Panc1 (cell line): ENCODE measurements at regions not wholly inside any gene's neighbourhood (a gene's known extent, or its start where the extent isn't known, plus 50 kb on each side); places are given as distances from the start of the nearest gene placed in this dataset.

Experiments used
- ATAC-seq: fragments of 200-7000 bp; cut with Tn5 transposase; 2 replicates; pipeline ENCODE4 v1.9.1; 2020; ENCODE audit warnings: mild to moderate bottlenecking, moderate library complexity
- BruUV-seq: library from RNA; stranded (reverse); fragments of 400-500 nt; replicated peaks from 2 replicates; lab custom pipeline; 2021; lab: Mats Ljungman, UMichigan
- CTCF ChIA-PET: fragments of 300-600 bp; sonication (Branson Sonifier 250); formaldehyde crosslinking; loops from one replicate; lab custom pipeline; 2022; ENCODE audit warnings: antibody characterized with exemption; lab: Charles Lee
- POLR2A ChIA-PET: fragments of 300-600 bp; sonication (Branson Sonifier 250); formaldehyde crosslinking; loops from one replicate; lab custom pipeline; 2022; ENCODE audit warnings: antibody characterized with exemption; lab: Charles Lee
- DNase-seq: peaks from one replicate; pipeline ENCODE4 v3.0.0-alpha.2; 2010; ENCODE audit warnings: low read depth, low spot score
- H3K27ac ChIP-seq: 2 replicates; pipeline ENCODE4 v1.5.1; 2011; ENCODE audit warnings: mild to moderate bottlenecking, low read length, inconsistent platforms
- H3K27me3 ChIP-seq: fragments of 200-500 bp; sonication (Bioruptor generic); 2 replicates; pipeline ENCODE4 v1.6.0; 2014; ENCODE audit warnings: low read length, inconsistent platforms; ENCODE audit not compliant: control insufficient read depth, insufficient read depth
- H3K36me3 ChIP-seq: fragments of 200-500 bp; sonication (Bioruptor generic); 2 replicates; pipeline ENCODE4 v1.5.1; 2014; ENCODE audit warnings: inconsistent platforms, mild to moderate bottlenecking, low read length, moderate library complexity; ENCODE audit not compliant: control insufficient read depth, insufficient read depth
- H3K4me1 ChIP-seq: 2 replicates; pipeline ENCODE4 v1.5.1; 2011; ENCODE audit warnings: inconsistent platforms, mild to moderate bottlenecking, low read length, moderate library complexity; ENCODE audit not compliant: control insufficient read depth, insufficient read depth
- H3K4me3 ChIP-seq, 2 experiments: 2 replicates each; pipeline ENCODE4 v1.5.1; 2011 to 2012; ENCODE audit warnings: low read depth in 2 of 2, low read length in 2 of 2, mild to moderate bottlenecking in 2 of 2, inconsistent platforms in 1 of 2, moderate library complexity in 1 of 2
- H3K9me3 ChIP-seq: fragments of 200-500 bp; sonication (Bioruptor generic); 2 replicates; pipeline ENCODE4 v1.5.1; 2014; ENCODE audit warnings: low read depth, mild to moderate bottlenecking, inconsistent platforms, low read length, moderate library complexity; ENCODE audit not compliant: control insufficient read depth, insufficient read depth
- POLR2AphosphoS5 ChIP-seq: IDR thresholded peaks from 2 replicates; pipeline ENCODE4 v1.6.1; 2012; ENCODE audit warnings: mild to moderate bottlenecking, low read depth, low read length, moderate library complexity
- SIN3A ChIP-seq: IDR thresholded peaks from 2 replicates; pipeline ENCODE4 v1.6.1; 2012; ENCODE audit warnings: low read depth, mild to moderate bottlenecking, low read length, moderate library complexity, borderline replicate concordance; ENCODE audit not compliant: insufficient read depth
- TCF7L2 ChIP-seq: IDR thresholded peaks from 2 replicates; pipeline ENCODE4 v1.6.1; 2011; ENCODE audit warnings: mild to moderate bottlenecking, low read depth, low read length, inconsistent platforms
- in situ Hi-C: cut with HindIII; loops from 2 replicates; pipeline ENCODE4 v1.10.0; 2016; ENCODE audit warnings: low sequenced_read_pairs, low pct_unique_long_range_greater_than_20kb
- intact Hi-C: fragments of 100-400 bp; cut with micrococcal nuclease; formaldehyde crosslinking; loops from one replicate; pipeline ENCODE4 v1.10.0; 2022; ENCODE audit not compliant: unreplicated experiment
- TF ChIP-seq, protein P1 (sequence below): fragments of 450-650 bp; IDR thresholded peaks from 2 replicates; pipeline ENCODE4 v1.5.1; 2017; ENCODE audit warnings: mild to moderate bottlenecking
- TF ChIP-seq, protein P2 (sequence below), 2 experiments: IDR thresholded peaks; 2 replicates each; pipeline ENCODE4 v1.6.1; 2011 to 2012; ENCODE audit warnings: low read depth in 2 of 2, control low read depth in 1 of 2, low read length in 1 of 2, mild to moderate bottlenecking in 1 of 2, moderate library complexity in 1 of 2; ENCODE audit not compliant: insufficient read depth in 1 of 2

DNA sequence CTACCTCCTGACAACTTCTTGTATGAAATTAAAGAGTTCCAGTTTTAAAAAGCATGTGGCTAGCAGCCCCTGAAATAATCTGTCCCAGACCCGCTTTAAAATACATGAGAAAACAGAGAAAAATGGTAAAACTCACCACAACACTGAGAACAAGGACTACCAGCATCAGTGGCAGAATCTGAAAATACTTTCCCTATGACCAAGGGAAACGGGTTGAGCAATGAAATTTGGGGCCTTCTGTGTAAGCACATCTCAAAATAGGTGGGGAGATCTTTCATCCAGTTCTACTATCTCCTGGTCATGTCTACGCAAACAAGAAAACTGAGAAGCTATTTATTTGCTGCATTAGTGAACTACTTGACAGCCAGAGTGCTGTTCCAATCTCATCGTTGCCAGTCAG is 172.3 kb downstream of the LNPK start:
- Histone ChIP-seq H3K9me3 (no peaks in the 10 kb centered on the region), H3K4me1 (no peaks in the 10 kb centered on the region), H3K27ac (no peak overlapping the region), H3K36me3 (no peaks in the 10 kb centered on the region), H3K27me3 (no peaks in the 10 kb centered on the region), H3K4me3 (no peak overlapping the region)
- in situ Hi-C loops: no loop called here
- intact Hi-C loops: no loop called here
- TF ChIP-seq TCF7L2: no peak
- TF ChIP-seq POLR2AphosphoS5: no peak
- TF ChIP-seq, protein P1, sequence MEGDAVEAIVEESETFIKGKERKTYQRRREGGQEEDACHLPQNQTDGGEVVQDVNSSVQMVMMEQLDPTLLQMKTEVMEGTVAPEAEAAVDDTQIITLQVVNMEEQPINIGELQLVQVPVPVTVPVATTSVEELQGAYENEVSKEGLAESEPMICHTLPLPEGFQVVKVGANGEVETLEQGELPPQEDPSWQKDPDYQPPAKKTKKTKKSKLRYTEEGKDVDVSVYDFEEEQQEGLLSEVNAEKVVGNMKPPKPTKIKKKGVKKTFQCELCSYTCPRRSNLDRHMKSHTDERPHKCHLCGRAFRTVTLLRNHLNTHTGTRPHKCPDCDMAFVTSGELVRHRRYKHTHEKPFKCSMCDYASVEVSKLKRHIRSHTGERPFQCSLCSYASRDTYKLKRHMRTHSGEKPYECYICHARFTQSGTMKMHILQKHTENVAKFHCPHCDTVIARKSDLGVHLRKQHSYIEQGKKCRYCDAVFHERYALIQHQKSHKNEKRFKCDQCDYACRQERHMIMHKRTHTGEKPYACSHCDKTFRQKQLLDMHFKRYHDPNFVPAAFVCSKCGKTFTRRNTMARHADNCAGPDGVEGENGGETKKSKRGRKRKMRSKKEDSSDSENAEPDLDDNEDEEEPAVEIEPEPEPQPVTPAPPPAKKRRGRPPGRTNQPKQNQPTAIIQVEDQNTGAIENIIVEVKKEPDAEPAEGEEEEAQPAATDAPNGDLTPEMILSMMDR: no peak
- no peak for TF ChIP-seq SIN3A
- TF ChIP-seq, protein P2, sequence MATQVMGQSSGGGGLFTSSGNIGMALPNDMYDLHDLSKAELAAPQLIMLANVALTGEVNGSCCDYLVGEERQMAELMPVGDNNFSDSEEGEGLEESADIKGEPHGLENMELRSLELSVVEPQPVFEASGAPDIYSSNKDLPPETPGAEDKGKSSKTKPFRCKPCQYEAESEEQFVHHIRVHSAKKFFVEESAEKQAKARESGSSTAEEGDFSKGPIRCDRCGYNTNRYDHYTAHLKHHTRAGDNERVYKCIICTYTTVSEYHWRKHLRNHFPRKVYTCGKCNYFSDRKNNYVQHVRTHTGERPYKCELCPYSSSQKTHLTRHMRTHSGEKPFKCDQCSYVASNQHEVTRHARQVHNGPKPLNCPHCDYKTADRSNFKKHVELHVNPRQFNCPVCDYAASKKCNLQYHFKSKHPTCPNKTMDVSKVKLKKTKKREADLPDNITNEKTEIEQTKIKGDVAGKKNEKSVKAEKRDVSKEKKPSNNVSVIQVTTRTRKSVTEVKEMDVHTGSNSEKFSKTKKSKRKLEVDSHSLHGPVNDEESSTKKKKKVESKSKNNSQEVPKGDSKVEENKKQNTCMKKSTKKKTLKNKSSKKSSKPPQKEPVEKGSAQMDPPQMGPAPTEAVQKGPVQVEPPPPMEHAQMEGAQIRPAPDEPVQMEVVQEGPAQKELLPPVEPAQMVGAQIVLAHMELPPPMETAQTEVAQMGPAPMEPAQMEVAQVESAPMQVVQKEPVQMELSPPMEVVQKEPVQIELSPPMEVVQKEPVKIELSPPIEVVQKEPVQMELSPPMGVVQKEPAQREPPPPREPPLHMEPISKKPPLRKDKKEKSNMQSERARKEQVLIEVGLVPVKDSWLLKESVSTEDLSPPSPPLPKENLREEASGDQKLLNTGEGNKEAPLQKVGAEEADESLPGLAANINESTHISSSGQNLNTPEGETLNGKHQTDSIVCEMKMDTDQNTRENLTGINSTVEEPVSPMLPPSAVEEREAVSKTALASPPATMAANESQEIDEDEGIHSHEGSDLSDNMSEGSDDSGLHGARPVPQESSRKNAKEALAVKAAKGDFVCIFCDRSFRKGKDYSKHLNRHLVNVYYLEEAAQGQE (IDR thresholded peaks at IDR 0.05; ENCODE audit: insufficient read depth in 1 of 2, low read depth in 2 of 2, low read length in 1 of 2): no peak
- POLR2A ChIA-PET: no interaction called here
- ATAC-seq: no peak
- no TSS peak for BruUV-seq
- DNase-seq: no peak
- CTCF ChIA-PET: no interaction called here

DNA sequence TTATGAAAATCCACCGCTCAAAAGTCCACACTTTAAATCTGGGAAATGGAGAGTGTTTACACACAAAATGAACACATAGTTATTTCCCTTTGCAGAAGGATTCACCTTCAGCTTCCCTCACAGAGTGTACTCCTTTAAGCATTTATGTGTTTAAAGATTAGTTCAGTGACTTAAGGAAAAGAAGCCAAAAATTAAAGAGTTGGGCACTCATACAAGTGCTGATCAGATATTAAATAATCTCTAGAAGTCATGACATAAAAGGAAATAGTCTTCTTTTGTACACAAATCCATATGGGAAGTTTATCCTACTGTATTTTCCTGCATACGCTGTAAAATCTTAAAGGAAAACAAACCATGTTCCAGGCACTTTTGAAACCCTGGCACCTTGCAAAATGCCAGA is 174.2 kb downstream of the LNPK start:
- H3K27ac ChIP-seq: no peak overlapping the region
- BruUV-seq: no TSS peak
- no peaks in the 10 kb centered on the region for H3K36me3 ChIP-seq
- H3K9me3 ChIP-seq: no peaks in the 10 kb centered on the region
- no peaks in the 10 kb centered on the region for H3K4me1 ChIP-seq
- in situ Hi-C loops: no loop called here
- POLR2A ChIA-PET: no interaction called here
- intact Hi-C loops: no loop called here
- H3K4me3 ChIP-seq: no peak overlapping the region
- no peaks in the 10 kb centered on the region for H3K27me3 ChIP-seq
- no peak for DNase-seq
- no peak for ATAC-seq
- CTCF ChIA-PET: no interaction called here
- TF ChIP-seq, protein P1: no peak
- TF ChIP-seq TCF7L2: no peak

DNA sequence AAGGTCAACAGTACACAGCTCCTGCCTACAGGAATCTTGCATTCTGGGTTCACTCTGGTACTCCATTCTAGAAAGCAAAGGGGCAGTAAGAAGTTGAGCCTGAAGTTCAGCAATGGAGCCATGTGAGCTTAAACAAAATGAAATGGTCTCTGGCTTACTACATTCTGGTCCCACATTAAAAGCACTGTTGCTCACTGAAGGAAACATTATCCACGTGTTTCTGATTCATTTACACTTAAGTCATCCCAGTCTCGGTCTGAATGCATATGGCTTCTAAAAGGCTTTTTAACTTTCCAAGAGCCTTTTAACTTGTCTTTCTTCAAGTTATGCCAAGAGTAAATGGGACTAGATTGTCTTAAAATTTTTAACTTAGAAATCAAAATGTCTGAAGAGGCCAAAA is 177.8 kb downstream of the LNPK start:
- no peaks in the 10 kb centered on the region for H3K27me3 ChIP-seq
- TF ChIP-seq SIN3A (no peak), POLR2AphosphoS5 (no peak), TCF7L2 (no peak)
- TF ChIP-seq, protein P1: no peak
- TF ChIP-seq, protein P2 (IDR thresholded peaks at IDR 0.05; ENCODE audit: insufficient read depth in 1 of 2, low read depth in 2 of 2, low read length in 1 of 2): no peak
- H3K4me3 ChIP-seq: no peak overlapping the region
- in situ Hi-C loops (no loop called here), intact Hi-C loops (no loop called here)
- DNase-seq: no peak
- no peaks in the 10 kb centered on the region for H3K9me3 ChIP-seq
- no TSS peak for BruUV-seq
- H3K36me3 ChIP-seq: no peaks in the 10 kb centered on the region
- CTCF ChIA-PET: no interaction called here
- ATAC-seq: no peak
- no peak overlapping the region for H3K27ac ChIP-seq
- H3K4me1 ChIP-seq: no peaks in the 10 kb centered on the region
- POLR2A ChIA-PET: no interaction called here
